Calu3 (cell line): ENCODE measurements at regions not wholly inside any gene's neighbourhood (a gene's known extent, or its start where the extent isn't known, plus 50 kb on each side); places are given as distances from the start of the nearest gene placed in this dataset.

Experiments used
- BruUV-seq: library from RNA; stranded (reverse); fragments of 400-500 nt; replicated peaks from 2 replicates; lab custom pipeline; 2021; lab: Mats Ljungman, UMichigan
- CTCF ChIA-PET: fragments of 300-600 bp; sonication (Branson Sonifier 250); formaldehyde crosslinking; loops from one replicate; lab custom pipeline; 2022; ENCODE audit warnings: antibody characterized with exemption; lab: Charles Lee
- DNase-seq: peaks from one replicate; pipeline ENCODE4 v3.0.0; 2022
- H3K27ac Mint-ChIP-seq: one replicate; pipeline ENCODE4 v1.8.0; 2022; ENCODE audit warnings: mixed read lengths; ENCODE audit not compliant: unreplicated experiment
- H3K27me3 Mint-ChIP-seq: one replicate; pipeline ENCODE4 v1.8.0; 2022; ENCODE audit warnings: mixed read lengths; ENCODE audit not compliant: unreplicated experiment
- H3K36me3 Mint-ChIP-seq: one replicate; pipeline ENCODE4 v1.8.0; 2022; ENCODE audit warnings: mild to moderate bottlenecking, moderate library complexity, mixed read lengths; ENCODE audit not compliant: insufficient read depth, unreplicated experiment
- H3K4me1 Mint-ChIP-seq: one replicate; pipeline ENCODE4 v1.8.0; 2022; ENCODE audit warnings: mild to moderate bottlenecking, low read depth, mixed read lengths; ENCODE audit not compliant: unreplicated experiment
- H3K4me3 Mint-ChIP-seq: one replicate; pipeline ENCODE4 v1.8.0; 2022; ENCODE audit warnings: mild to moderate bottlenecking, low read depth, moderate library complexity, mixed read lengths; ENCODE audit not compliant: unreplicated experiment
- H3K9me3 Mint-ChIP-seq: one replicate; pipeline ENCODE4 v1.8.0; 2022; ENCODE audit warnings: low read depth, mixed read lengths; ENCODE audit not compliant: unreplicated experiment
- intact Hi-C: fragments of 100-400 bp; cut with micrococcal nuclease; formaldehyde crosslinking; loops from one replicate; pipeline ENCODE4 v1.10.0; 2022; ENCODE audit not compliant: unreplicated experiment
- TF ChIP-seq, protein P1 (sequence below): fragments of 200-600 bp; IDR thresholded peaks from one replicate; pipeline ENCODE4 v1.8.0; 2022; ENCODE audit warnings: antibody characterized with exemption; ENCODE audit not compliant: unreplicated experiment

DNA sequence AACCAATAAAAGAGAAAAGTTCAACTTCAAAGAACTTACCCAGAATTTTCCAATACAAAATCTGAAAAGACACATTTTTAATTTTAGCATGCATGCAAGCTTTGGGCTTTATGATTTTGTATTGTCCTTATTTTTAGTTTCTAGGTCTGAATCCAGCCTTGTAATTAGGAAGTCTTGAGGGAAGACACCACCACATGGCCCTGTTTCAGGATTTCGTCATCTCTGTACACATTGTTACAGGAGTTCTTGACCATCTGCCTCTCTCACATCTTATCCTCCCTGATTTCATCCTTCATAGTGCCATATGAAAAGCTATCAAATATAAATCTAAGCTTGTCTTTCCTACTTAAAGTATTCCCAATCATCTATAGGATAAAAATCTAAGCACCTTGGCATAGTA lies 176.1 kb downstream of the TXNL1 start:
- intact Hi-C loops = no loop called here
- CTCF ChIA-PET = no interaction called here
- no TSS peak for BruUV-seq

DNA sequence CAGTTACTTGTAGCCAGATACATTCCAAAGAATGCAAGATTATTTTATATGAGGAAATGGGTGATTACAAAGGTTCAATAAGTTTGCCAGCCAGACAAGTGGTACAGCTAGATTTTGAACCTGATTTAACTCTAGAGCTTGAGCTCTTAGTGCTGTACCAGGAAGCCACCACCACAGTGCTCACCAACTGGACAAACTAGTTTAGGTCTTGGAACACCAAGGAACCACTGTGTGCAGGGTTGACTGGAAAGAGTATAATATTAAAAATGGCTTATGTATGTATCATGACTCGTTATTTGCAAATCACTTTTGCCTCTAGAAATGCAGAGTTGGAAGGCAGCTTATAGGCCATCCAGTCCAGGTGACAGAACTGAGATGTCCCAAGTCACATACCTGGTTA lies 177.2 kb downstream of the TXNL1 start:
- Mint-ChIP-seq H3K4me1 (no peaks in the 10 kb centered on the region), H3K36me3 (no peaks in the 10 kb centered on the region), H3K27ac (no peak overlapping the region), H3K9me3 (peaks cover 11% of the 10 kb centered on the region), H3K4me3 (no peak overlapping the region), H3K27me3 (peaks cover 26% of the 10 kb centered on the region)
- no TSS peak for BruUV-seq
- intact Hi-C loops = no loop called here
- DNase-seq = peak; percentile 28
- TF ChIP-seq, protein P1, sequence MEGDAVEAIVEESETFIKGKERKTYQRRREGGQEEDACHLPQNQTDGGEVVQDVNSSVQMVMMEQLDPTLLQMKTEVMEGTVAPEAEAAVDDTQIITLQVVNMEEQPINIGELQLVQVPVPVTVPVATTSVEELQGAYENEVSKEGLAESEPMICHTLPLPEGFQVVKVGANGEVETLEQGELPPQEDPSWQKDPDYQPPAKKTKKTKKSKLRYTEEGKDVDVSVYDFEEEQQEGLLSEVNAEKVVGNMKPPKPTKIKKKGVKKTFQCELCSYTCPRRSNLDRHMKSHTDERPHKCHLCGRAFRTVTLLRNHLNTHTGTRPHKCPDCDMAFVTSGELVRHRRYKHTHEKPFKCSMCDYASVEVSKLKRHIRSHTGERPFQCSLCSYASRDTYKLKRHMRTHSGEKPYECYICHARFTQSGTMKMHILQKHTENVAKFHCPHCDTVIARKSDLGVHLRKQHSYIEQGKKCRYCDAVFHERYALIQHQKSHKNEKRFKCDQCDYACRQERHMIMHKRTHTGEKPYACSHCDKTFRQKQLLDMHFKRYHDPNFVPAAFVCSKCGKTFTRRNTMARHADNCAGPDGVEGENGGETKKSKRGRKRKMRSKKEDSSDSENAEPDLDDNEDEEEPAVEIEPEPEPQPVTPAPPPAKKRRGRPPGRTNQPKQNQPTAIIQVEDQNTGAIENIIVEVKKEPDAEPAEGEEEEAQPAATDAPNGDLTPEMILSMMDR = no peak
- CTCF ChIA-PET = no interaction called here

More for the DNA sequence above, 176.1 kb downstream of the TXNL1 start:
- no peak for DNase-seq
- Mint-ChIP-seq H3K4me3 (no peak overlapping the region), H3K27ac (no peak overlapping the region), H3K4me1 (no peaks in the 10 kb centered on the region), H3K9me3 (peaks cover 11% of the 10 kb centered on the region), H3K27me3 (peaks cover 18% of the 10 kb centered on the region), H3K36me3 (no peaks in the 10 kb centered on the region)
- TF ChIP-seq, protein P1 = no peak

DNA sequence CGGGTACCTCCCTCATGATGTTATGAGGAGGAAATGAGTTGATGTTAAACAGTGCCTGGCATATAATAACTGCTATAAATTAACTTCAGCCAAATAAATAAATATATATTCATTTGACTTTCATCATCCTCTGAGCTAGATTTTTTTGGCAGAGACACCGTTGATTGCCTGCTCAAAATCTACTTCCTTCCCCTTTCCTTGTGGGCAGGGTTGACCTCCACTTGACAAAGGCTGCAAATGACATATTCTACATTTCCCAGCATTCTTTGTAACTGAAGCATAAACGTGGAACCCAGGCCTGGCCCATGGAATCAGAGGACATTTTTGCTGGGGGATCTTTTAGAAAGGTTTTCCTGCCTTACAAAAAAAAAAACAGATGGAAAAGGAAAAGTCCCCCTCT lies 177.8 kb downstream of the TXNL1 start:
- Mint-ChIP-seq H3K36me3 (no peaks in the 10 kb centered on the region), H3K27ac (no peak overlapping the region), H3K9me3 (peaks cover 6% of the 10 kb centered on the region), H3K27me3 (peaks cover 30% of the 10 kb centered on the region), H3K4me1 (no peaks in the 10 kb centered on the region), H3K4me3 (no peak overlapping the region)
- CTCF ChIA-PET = no interaction called here
- intact Hi-C loops = no loop called here
- no TSS peak for BruUV-seq
- no peak for DNase-seq
- TF ChIP-seq, protein P1 = no peak

DNA sequence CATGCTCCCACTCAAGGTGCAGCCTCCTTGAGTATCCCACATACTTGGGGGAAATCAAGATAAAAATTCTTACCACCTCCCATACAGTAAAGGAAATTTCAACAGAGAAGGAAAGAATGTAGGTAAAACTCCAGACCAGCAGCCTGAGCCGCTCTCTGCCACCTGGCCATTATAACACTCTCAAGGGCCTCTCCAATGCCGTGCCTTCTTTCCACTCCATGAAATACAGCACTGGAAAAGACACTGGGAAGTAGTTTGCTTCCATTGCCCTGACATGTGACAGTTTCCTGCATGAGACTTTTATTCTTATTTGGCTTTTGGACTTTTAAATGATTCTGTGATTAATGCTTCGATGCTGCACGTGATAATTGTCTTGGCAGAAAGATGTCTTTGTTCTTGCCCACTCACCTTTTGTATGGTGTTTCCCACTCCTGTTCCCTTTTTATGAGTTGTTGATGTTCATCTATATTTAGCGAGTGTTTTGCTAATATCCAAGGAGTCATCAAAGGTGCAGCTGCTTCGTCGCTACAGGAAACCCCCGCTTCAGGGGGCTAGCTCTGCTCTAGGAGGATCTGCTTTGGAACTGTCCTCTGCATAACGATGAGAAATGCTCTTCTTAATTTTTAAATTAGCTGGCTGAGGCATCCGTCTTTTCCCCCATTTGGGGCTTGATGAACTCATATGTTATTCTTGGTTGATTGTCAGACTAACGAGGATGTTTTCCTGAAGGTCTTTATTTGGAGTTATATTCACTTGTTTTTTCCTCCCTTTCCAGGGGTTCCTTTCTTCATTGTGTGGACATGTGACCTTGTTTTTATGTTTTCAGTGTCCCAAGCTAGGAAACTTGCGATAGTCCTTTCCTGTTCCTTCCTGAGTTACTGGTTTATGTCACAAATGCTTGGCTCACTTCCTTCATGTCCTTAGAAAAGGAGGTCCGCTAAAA lies 179.4 kb downstream of the TXNL1 start:
- TF ChIP-seq, protein P1 = no peak
- Mint-ChIP-seq H3K4me1 (no peaks in the 10 kb centered on the region), H3K36me3 (no peaks in the 10 kb centered on the region), H3K27ac (no peak overlapping the region), H3K9me3 (no peaks in the 10 kb centered on the region), H3K27me3 (peaks cover 30% of the 10 kb centered on the region), H3K4me3 (no peak overlapping the region)
- intact Hi-C loops = no loop called here
- BruUV-seq = no TSS peak
- DNase-seq = no peak
- CTCF ChIA-PET = no interaction called here
